ENCODE measurements at regions not wholly inside any gene's neighbourhood (a gene's known extent, or its start where the extent isn't known, plus 50 kb on each side); places are given as distances from the start of the nearest gene placed in this dataset.

DNA sequence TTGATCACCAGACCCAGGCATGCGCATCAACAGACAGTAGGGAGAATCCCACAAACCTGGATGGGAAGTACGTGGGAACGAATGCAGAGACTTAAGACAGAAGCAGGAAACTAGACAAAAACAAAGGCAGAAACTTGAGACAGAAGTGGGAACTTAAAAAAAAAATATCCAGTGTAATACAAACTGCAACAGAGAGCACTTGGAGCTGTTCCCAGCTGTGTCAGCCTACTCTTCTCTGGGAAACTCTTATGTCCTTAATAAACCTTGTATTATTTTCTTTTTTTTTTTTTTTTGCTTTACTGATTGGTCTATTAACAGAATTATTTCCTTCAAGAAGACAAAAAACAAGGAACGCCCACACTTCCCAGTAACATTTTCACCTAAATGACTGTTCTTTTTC, 1818.1 kb upstream of the RAG2 start:
- TF ChIP-seq, protein P1, sequence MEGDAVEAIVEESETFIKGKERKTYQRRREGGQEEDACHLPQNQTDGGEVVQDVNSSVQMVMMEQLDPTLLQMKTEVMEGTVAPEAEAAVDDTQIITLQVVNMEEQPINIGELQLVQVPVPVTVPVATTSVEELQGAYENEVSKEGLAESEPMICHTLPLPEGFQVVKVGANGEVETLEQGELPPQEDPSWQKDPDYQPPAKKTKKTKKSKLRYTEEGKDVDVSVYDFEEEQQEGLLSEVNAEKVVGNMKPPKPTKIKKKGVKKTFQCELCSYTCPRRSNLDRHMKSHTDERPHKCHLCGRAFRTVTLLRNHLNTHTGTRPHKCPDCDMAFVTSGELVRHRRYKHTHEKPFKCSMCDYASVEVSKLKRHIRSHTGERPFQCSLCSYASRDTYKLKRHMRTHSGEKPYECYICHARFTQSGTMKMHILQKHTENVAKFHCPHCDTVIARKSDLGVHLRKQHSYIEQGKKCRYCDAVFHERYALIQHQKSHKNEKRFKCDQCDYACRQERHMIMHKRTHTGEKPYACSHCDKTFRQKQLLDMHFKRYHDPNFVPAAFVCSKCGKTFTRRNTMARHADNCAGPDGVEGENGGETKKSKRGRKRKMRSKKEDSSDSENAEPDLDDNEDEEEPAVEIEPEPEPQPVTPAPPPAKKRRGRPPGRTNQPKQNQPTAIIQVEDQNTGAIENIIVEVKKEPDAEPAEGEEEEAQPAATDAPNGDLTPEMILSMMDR (IDR thresholded peaks at IDR 0.05; ENCODE audit: insufficient read depth, low read length, severe bottlenecking) = no peak
- no peak for FAIRE-seq

DNA sequence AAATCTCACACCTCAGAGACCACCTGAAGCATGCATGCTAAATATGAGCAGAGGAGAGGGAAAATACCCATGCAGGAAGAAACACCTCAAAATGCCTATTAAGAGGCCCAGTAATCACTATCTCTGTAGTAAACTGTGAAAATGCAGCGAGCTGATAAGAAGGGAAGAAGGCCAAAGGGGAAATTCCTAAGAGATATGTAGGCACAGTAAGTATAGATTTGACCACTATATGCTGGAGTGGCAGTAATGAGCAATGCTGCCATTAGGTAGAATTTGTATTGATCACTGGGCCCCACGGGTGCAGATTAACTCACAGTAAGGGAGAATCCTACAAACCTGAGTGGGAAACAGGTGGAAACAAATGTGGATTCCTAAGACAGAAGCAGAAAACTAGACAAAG, 1813.1 kb upstream of the RAG2 start:
- Histone ChIP-seq H3K4me3 (ENCODE audit: low read depth, low read length) (no peak overlapping the region), H3K36me3 (ENCODE audit: control insufficient read depth, insufficient read depth, low read length) (no peaks in the 10 kb centered on the region), H3K27me3 (ENCODE audit: control insufficient read depth, insufficient read depth, low read length) (no peaks in the 10 kb centered on the region)
- FAIRE-seq = no peak
- TF ChIP-seq, protein P1 (IDR thresholded peaks at IDR 0.05; ENCODE audit: insufficient read depth, low read length, severe bottlenecking) = no peak
- DNase-seq (ENCODE audit: low read depth) = no peak

More for the DNA sequence above, 1818.1 kb upstream of the RAG2 start:
- Histone ChIP-seq H3K36me3 (ENCODE audit: control insufficient read depth, insufficient read depth, low read length) (no peaks in the 10 kb centered on the region), H3K27me3 (ENCODE audit: control insufficient read depth, insufficient read depth, low read length) (no peaks in the 10 kb centered on the region), H3K4me3 (ENCODE audit: low read depth, low read length) (no peak overlapping the region)
- no peak for DNase-seq (ENCODE audit: low read depth)

DNA sequence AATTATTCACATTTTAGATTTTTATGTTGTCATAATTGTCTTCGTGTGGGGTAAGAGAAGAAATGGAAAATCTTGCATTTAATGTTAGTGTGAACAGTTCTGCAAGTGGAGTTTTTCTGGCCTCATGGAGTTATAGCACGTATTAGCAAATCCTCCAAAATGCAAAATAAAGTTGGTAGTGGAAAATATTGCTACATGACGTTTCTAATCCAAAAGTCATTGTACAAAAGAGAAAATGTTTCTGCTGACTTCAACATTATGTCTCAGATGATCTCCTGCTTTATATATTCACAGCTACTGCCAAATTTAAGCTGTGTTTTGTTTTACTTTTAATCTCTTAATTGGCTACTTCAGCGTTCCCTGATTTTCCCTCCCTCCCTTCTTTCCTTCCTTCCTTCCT, 1804.0 kb upstream of the RAG2 start:
- no peak for FAIRE-seq
- H3K27me3 ChIP-seq (ENCODE audit: control insufficient read depth, insufficient read depth, low read length) = no peaks in the 10 kb centered on the region
- H3K36me3 ChIP-seq (ENCODE audit: control insufficient read depth, insufficient read depth, low read length) = no peaks in the 10 kb centered on the region
- DNase-seq (ENCODE audit: low read depth) = no peak
- TF ChIP-seq, protein P1 (IDR thresholded peaks at IDR 0.05; ENCODE audit: insufficient read depth, low read length, severe bottlenecking) = no peak
- H3K4me3 ChIP-seq (ENCODE audit: low read depth, low read length) = no peak overlapping the region

DNA sequence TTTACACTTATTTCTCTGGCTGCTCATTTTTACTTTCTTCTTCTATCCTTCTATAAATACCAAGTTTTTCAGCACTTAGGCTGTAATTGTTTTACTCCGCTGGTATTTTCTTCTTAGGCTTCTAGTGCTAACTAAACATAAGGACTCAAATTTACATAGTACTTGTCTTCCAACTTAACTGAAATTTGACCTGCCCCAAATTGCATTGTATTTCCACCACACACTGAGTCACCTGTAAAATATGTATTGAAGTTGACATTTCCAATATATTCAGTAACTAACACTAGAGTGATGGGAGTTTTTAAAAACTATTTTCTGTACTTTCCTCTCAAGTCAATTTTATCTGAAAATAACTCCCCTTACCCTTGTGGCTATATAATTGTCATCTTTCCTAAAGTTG, 1794.1 kb upstream of the RAG2 start:
- no peak overlapping the region for H3K4me3 ChIP-seq (ENCODE audit: low read depth, low read length)
- DNase-seq (ENCODE audit: low read depth) = peak; percentile 34
- TF ChIP-seq, protein P1 (IDR thresholded peaks at IDR 0.05; ENCODE audit: insufficient read depth, low read length, severe bottlenecking) = no peak
- no peaks in the 10 kb centered on the region for H3K27me3 ChIP-seq (ENCODE audit: control insufficient read depth, insufficient read depth, low read length)
- no peaks in the 10 kb centered on the region for H3K36me3 ChIP-seq (ENCODE audit: control insufficient read depth, insufficient read depth, low read length)
- no peak for FAIRE-seq

DNA sequence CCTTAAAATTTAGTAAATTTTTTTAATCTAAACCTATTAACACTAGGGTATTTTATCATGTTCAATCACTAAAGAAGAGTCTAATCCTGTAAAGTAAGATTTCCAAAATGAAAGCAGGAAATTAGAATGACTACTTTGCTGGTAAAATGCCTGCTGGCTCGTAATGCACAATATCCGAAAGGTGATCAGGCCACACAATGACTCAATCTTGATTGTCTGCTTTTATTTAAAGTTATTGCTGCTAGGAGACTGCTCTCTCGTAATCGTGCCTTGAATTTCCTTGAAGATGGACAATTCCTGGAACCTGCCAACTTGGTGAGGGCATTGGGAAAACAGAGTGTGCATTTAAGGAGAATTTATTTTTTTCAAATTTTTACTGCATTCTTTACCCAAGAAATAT, 1786.5 kb upstream of the RAG2 start:
- Histone ChIP-seq H3K27me3 (ENCODE audit: control insufficient read depth, insufficient read depth, low read length) (no peaks in the 10 kb centered on the region), H3K36me3 (ENCODE audit: control insufficient read depth, insufficient read depth, low read length) (no peaks in the 10 kb centered on the region), H3K4me3 (ENCODE audit: low read depth, low read length) (no peak overlapping the region)
- TF ChIP-seq, protein P1 (IDR thresholded peaks at IDR 0.05; ENCODE audit: insufficient read depth, low read length, severe bottlenecking) = no peak
- peak; percentile 72 for DNase-seq (ENCODE audit: low read depth)
- FAIRE-seq = no peak

DNA sequence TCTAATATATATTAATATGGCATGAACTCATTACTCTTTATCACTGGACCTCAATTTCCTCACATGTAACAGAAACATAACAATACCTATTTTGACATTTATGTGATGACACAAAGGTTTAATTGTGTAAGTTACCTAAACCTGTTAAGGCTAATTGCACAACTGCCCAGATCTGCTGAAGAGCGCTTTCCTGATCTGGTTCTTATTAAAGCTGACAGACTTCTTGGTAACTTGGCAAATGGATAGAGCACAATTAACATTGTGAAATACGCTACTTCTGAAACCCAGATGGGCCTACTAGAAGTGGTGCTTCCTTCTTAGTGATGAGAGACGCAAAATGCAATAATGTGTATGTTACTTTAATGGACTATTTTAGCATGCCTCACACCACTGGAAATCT, 1767.2 kb upstream of the RAG2 start:
- DNase-seq (ENCODE audit: low read depth) (peak; percentile 2), FAIRE-seq (no peak)
- Histone ChIP-seq H3K4me3 (ENCODE audit: low read depth, low read length) (no peak overlapping the region), H3K36me3 (ENCODE audit: control insufficient read depth, insufficient read depth, low read length) (no peaks in the 10 kb centered on the region), H3K27me3 (ENCODE audit: control insufficient read depth, insufficient read depth, low read length) (no peaks in the 10 kb centered on the region)
- TF ChIP-seq, protein P1 (IDR thresholded peaks at IDR 0.05; ENCODE audit: insufficient read depth, low read length, severe bottlenecking) = no peak

Measured in bronchial epithelial cell (primary cell).